CD4-positive, alpha-beta T cell (primary cell): ENCODE measurements at regions not wholly inside any gene's neighbourhood (a gene's known extent, or its start where the extent isn't known, plus 50 kb on each side); places are given as distances from the start of the nearest gene placed in this dataset.

Experiments
- ATAC-seq: fragments of 200-7000 bp; cut with Tn5 transposase; one replicate; pipeline ENCODE4 v1.10.0; 2022; ENCODE audit warnings: mild to moderate bottlenecking; ENCODE audit not compliant: poor library complexity
- CTCF ChIA-PET: fragments of 350-600 bp; sonication (Branson Sonifier 250); formaldehyde crosslinking; loops from one replicate; lab custom pipeline; 2021; ENCODE audit warnings: antibody characterized with exemption, inconsistent platforms; lab: Charles Lee
- POLR2A ChIA-PET: fragments of 350-600 bp; sonication (Branson Sonifier 250); formaldehyde crosslinking; loops from one replicate; lab custom pipeline; 2021; ENCODE audit warnings: antibody characterized with exemption, inconsistent platforms; lab: Charles Lee
- DNase-seq, 14 experiments: peaks; one replicate each; pipeline ENCODE4 v3.0.0-alpha.2; 2013 to 2020; ENCODE audit warnings: mixed read lengths in 2 of 14
- H3K27ac ChIP-seq, 2 donors: one replicate each; pipeline versions ENCODE4 v1.5.1 to v1.7.0; 2013; ENCODE audit warnings: low read length in 2 of 2, low read depth in 1 of 2, mild to moderate bottlenecking in 1 of 2
- H3K27me3 ChIP-seq, 2 experiments: 1 replicate in 1 of 2; 2 replicates in 1 of 2; pipeline versions ENCODE4 v1.6.1 to v1.7.0; 2013; ENCODE audit warnings: low read length in 2 of 2, control low read depth in 1 of 2, mild to moderate bottlenecking in 1 of 2, moderate library complexity in 1 of 2; ENCODE audit not compliant: insufficient read depth in 2 of 2, control insufficient read depth in 1 of 2
- H3K36me3 ChIP-seq: one replicate; pipeline ENCODE4 v1.6.1; 2013; ENCODE audit warnings: low read length, control low read depth; ENCODE audit not compliant: insufficient read depth
- H3K4me1 ChIP-seq: one replicate; pipeline ENCODE4 v1.6.1; 2013; ENCODE audit warnings: low read length, control low read depth; ENCODE audit not compliant: insufficient read depth
- H3K4me3 ChIP-seq: one replicate; pipeline ENCODE4 v1.5.1; 2013; ENCODE audit warnings: mild to moderate bottlenecking, low read length, moderate library complexity
- H3K9me3 ChIP-seq, 2 experiments: 1 replicate in 1 of 2; 2 replicates in 1 of 2; pipeline versions ENCODE4 v1.6.1 to v1.7.0; 2013; ENCODE audit warnings: low read length in 2 of 2, mild to moderate bottlenecking in 2 of 2, control low read depth in 1 of 2, moderate library complexity in 1 of 2; ENCODE audit not compliant: control insufficient read depth in 1 of 2, insufficient read depth in 1 of 2
- H3K27ac Mint-ChIP-seq: one replicate; pipeline ENCODE4 v1.8.0; 2020; ENCODE audit warnings: mixed read lengths
- H3K27me3 Mint-ChIP-seq: one replicate; pipeline ENCODE4 v1.8.0; 2021; ENCODE audit warnings: mixed read lengths
- H3K36me3 Mint-ChIP-seq: one replicate; pipeline ENCODE4 v1.8.0; 2021; ENCODE audit warnings: low read depth, mixed read lengths
- H3K4me1 Mint-ChIP-seq: one replicate; pipeline ENCODE4 v1.8.0; 2021; ENCODE audit warnings: low read depth, mixed read lengths
- H3K4me3 Mint-ChIP-seq: one replicate; pipeline ENCODE4 v1.8.0; 2020; ENCODE audit warnings: mild to moderate bottlenecking, mixed read lengths
- H3K9me3 Mint-ChIP-seq: one replicate; pipeline ENCODE4 v1.8.0; 2020; ENCODE audit warnings: mixed read lengths
- CTCF ChIP-seq: fragments of 200-600 bp; IDR thresholded peaks from one replicate; pipeline ENCODE4 v1.8.0; 2022; ENCODE audit warnings: antibody characterized with exemption, mild to moderate bottlenecking
- intact Hi-C, 2 experiments: fragments of 100-400 bp; cut with DNase I in 1 of 2; cut with micrococcal nuclease in 1 of 2; formaldehyde crosslinking; loops; one replicate each; pipeline versions ENCODE4 v1.15.1 to v1.9.0; 2023 to 2025; cut with DNase I, micrococcal nuclease

- intact Hi-C loops: no loop called here
- TF ChIP-seq CTCF: no peak
- no peak overlapping the region for H3K4me3 Mint-ChIP-seq
- no peaks in the 10 kb centered on the region for H3K27me3 Mint-ChIP-seq
- H3K27me3 ChIP-seq: no peaks in the 10 kb centered on the region
- no peak for ATAC-seq
- ChIA-PET POLR2A (no interaction called here), CTCF (no interaction called here)
- no peaks in the 10 kb centered on the region for H3K4me1 ChIP-seq
- no peak for DNase-seq
- H3K4me1 Mint-ChIP-seq: no peaks in the 10 kb centered on the region
- no peak overlapping the region for H3K27ac ChIP-seq
- H3K27ac Mint-ChIP-seq: no peak overlapping the region
- no peaks in the 10 kb centered on the region for H3K36me3 ChIP-seq
- no peaks in the 10 kb centered on the region for H3K9me3 ChIP-seq
- no peaks in the 10 kb centered on the region for H3K36me3 Mint-ChIP-seq
- H3K9me3 Mint-ChIP-seq: no peaks in the 10 kb centered on the region
- H3K4me3 ChIP-seq: no peak overlapping the region
Observed at GRCh38 chr2:155802888-155803287, 529.6 kb downstream of the NR4A2 start.

DNA sequence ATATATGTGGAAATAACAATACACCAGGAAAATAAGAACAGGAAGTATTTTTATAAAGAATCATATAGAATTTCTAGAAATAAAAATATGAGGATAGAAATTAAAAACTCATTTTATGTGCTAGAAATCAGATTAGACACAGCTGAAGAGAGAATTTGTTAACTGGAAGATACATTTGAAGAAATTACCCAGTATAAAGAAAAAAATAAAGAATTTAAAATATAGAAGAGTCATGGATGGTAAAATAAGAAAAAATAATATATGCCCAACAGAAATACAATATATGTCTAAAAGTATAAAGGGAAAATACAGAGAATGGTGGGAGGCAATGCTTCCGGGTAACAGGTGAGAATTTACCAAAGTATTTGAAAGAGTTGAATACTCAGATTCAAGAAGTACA, 539.9 kb downstream of the NR4A2 start:
- intact Hi-C loops: no loop called here
- POLR2A ChIA-PET: no interaction called here
- Histone ChIP-seq H3K4me3 (no peak overlapping the region), H3K9me3 (peaks cover 3 to 7% of the 10 kb centered on the region in 2 experiments), H3K36me3 (no peaks in the 10 kb centered on the region), H3K4me1 (no peaks in the 10 kb centered on the region), H3K27me3 (no peaks in the 10 kb centered on the region), H3K27ac (no peak overlapping the region)
- ATAC-seq (no peak), DNase-seq (no peak)
- no peaks in the 10 kb centered on the region for H3K27me3 Mint-ChIP-seq
- H3K27ac Mint-ChIP-seq: no peak overlapping the region
- H3K4me3 Mint-ChIP-seq: no peak overlapping the region
- CTCF ChIA-PET: no interaction called here
- H3K9me3 Mint-ChIP-seq: peaks cover 13% of the 10 kb centered on the region
- H3K4me1 Mint-ChIP-seq: no peaks in the 10 kb centered on the region
- TF ChIP-seq CTCF: no peak
- no peaks in the 10 kb centered on the region for H3K36me3 Mint-ChIP-seq

- Mint-ChIP-seq H3K9me3 (no peaks in the 10 kb centered on the region), H3K36me3 (no peaks in the 10 kb centered on the region), H3K4me3 (no peak overlapping the region), H3K27ac (no peak overlapping the region), H3K27me3 (no peaks in the 10 kb centered on the region), H3K4me1 (no peaks in the 10 kb centered on the region)
- intact Hi-C loops: no loop called here
- Histone ChIP-seq H3K4me3 (no peak overlapping the region), H3K4me1 (no peaks in the 10 kb centered on the region), H3K27ac (no peak overlapping the region), H3K27me3 (no peaks in the 10 kb centered on the region), H3K9me3 (peaks cover 0 to 11% of the 10 kb centered on the region in 2 experiments), H3K36me3 (no peaks in the 10 kb centered on the region)
- TF ChIP-seq CTCF: no peak
- ChIA-PET POLR2A (no interaction called here), CTCF (no interaction called here)
- no peak for DNase-seq
- ATAC-seq: no peak
Observed at GRCh38 chr2:155770516-155770915, 562.0 kb downstream of the NR4A2 start.
